ENCODE measurements at regions not wholly inside any gene's neighbourhood (a gene's known extent, or its start where the extent isn't known, plus 50 kb on each side); places are given as distances from the start of the nearest gene placed in this dataset.
A peak's percentile ranks its signal among the peaks of the same experiment; 100 is the strongest.

DNA sequence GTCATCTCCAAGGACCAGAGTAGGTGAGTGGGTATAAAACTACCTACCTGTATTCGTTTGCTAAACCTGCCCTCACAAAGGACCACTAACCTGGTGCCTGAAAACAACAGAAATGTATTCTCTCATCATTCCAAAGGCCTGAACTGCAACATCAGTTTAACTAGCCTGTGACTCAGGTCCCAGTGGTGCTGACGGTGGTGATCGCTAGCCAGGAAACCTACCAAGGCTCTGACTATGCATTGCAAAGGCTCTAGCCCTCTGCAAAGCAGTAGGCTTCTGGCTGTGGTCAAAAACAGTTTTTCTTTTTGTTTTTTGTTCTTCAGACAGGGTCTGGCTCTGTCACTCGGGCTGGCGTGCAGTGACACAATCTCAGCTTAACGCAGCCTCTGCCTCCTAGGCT, 107.5 kb downstream of the NPTX2 start:
- no peak overlapping the region for H3K4me3 ChIP-seq (ENCODE audit: low read length)
- DNase-seq (ENCODE audit: low read depth): no peak
- TF ChIP-seq, protein P1, sequence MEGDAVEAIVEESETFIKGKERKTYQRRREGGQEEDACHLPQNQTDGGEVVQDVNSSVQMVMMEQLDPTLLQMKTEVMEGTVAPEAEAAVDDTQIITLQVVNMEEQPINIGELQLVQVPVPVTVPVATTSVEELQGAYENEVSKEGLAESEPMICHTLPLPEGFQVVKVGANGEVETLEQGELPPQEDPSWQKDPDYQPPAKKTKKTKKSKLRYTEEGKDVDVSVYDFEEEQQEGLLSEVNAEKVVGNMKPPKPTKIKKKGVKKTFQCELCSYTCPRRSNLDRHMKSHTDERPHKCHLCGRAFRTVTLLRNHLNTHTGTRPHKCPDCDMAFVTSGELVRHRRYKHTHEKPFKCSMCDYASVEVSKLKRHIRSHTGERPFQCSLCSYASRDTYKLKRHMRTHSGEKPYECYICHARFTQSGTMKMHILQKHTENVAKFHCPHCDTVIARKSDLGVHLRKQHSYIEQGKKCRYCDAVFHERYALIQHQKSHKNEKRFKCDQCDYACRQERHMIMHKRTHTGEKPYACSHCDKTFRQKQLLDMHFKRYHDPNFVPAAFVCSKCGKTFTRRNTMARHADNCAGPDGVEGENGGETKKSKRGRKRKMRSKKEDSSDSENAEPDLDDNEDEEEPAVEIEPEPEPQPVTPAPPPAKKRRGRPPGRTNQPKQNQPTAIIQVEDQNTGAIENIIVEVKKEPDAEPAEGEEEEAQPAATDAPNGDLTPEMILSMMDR (IDR thresholded peaks at IDR 0.05; ENCODE audit: insufficient read depth, low read depth, low read length, missing control alignments): no peak

DNA sequence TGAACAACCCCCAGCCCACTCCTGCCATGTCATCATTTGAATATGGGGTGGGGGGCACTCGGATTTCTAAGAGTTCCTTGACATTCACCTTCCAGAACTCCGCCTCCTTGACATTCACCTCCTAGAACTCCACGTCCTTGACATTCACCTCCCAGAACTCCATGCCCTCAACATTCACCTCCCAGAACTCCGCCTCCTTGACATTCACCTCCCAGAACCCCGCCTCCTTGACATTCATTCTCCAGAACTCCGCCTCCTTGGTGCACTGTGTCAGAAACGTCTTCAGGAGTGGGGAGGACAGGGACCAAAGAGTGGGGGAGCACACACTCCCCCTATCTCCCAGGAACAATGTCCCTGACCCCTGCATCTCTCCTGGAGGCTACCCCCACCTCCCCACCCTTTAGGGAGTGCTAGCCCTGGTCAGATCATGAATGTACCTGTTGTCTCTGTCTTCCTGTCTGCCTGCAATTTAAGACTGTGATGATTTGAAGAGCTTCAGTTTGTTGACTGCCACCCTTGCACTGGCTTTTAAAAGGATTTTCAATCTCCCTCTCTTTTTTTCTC, 110.1 kb downstream of the NPTX2 start:
- no peak overlapping the region for H3K4me3 ChIP-seq (ENCODE audit: low read length)
- TF ChIP-seq, protein P1 (IDR thresholded peaks at IDR 0.05; ENCODE audit: insufficient read depth, low read depth, low read length, missing control alignments): no peak
- no peak for DNase-seq (ENCODE audit: low read depth)

DNA sequence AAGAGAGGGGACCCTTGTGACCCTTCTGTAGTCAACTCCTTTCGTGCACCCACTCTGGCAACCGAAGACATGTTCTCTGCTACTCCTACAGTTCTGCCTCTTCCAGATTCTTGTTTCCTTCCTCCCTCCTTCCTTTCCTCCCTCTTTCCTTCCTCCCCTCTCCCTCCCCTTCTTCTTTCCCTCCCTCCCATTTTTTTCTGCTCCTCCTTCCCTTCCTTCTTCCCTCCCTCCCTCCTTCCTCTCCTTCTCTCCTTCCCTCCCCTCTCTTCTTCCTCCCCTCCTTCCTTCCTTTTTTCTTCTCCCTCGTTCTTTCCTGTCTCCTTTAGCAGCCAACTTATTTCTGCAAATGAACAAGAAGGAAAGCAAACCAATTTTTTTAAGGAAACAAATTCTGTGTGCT, 111.5 kb downstream of the NPTX2 start:
- no peak for DNase-seq (ENCODE audit: low read depth)
- TF ChIP-seq, protein P1 (IDR thresholded peaks at IDR 0.05; ENCODE audit: insufficient read depth, low read depth, low read length, missing control alignments): no peak
- H3K4me3 ChIP-seq (ENCODE audit: low read length): no peak overlapping the region

DNA sequence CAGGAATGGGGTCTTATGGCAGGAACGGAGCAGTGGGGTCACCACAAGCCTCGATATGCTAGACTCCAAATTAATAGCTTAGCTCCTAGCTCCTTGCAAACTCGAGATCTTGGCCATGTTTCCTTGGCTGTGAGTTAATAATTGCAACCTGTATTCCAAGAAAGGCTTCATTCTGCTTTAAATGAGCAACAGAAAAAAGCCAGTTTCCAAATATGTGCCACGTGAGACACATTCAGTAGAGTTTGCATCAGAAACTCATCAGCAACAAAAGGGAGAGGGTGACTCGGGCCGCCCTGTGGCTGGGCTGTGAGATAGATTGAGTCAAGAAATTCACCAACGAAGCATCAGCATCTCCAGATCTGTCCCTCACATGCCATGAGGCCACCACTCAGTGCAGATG, 112.0 kb downstream of the NPTX2 start:
- H3K4me3 ChIP-seq (ENCODE audit: low read length): no peak overlapping the region
- TF ChIP-seq, protein P1 (IDR thresholded peaks at IDR 0.05; ENCODE audit: insufficient read depth, low read depth, low read length, missing control alignments): no peak
- DNase-seq (ENCODE audit: low read depth): no peak

DNA sequence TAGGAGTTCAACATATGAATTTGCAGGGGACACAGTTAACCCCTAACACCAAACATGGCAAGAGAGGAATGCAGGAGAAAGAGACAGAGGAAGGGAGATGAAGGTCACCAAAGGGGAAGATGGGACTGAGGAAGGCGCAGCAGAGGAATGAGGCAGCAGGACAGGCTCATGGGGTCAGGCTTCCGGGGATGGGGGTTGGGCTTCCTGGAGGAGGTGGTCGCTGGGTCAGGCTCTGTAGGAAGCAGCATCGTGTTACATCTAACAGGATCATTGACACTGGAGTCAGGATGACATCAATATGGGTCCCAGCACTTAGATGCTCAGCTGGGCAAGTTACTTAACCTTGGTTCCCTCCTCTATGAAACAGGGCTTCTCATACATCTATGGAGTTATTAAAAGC, 113.2 kb downstream of the NPTX2 start:
- TF ChIP-seq, protein P1 (IDR thresholded peaks at IDR 0.05; ENCODE audit: insufficient read depth, low read depth, low read length, missing control alignments): no peak
- H3K4me3 ChIP-seq (ENCODE audit: low read length): no peak overlapping the region
- no peak for DNase-seq (ENCODE audit: low read depth)

DNA sequence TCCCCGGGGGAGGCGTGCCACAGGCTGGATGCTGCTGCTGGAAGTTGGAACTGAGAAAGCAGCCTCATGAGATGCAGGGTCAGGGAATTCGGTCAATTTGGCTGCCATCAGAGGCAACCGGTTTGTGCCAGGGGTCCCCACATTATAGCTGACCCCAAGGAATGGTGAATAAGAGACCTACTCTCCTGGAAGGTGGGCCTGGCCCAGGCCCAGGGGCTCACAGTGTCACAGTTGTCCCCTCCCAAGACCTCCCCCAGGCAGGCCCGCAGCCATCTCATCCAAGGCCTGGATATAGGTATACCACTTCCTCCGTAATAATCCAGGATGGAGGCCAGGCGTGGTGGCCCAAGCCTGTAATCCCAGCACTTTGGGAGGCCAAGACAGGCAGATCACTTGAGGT, 114.6 kb downstream of the NPTX2 start:
- TF ChIP-seq, protein P1 (IDR thresholded peaks at IDR 0.05; ENCODE audit: insufficient read depth, low read depth, low read length, missing control alignments): no peak
- no peak overlapping the region for H3K4me3 ChIP-seq (ENCODE audit: low read length)
- DNase-seq (ENCODE audit: low read depth): no peak

DNA sequence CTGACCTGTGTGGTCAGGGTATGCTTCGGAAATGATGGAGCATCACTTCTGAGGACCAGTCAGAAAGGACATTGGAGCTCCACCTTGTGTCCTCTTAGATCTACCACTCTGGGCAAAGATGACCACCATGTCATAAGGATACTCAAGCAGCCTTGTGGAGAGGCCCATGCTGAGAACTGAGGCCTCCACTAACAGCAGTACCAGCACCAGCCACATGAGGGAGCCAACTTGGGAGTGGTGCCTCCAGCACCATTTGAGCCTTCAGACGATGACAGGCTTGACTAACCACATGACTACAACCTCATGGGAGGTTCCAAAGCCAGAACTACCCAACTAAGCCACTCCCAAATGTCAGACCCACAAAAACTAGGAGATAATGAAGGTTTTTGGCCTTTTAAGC, 116.0 kb downstream of the NPTX2 start:
- no peak overlapping the region for H3K4me3 ChIP-seq (ENCODE audit: low read length)
- TF ChIP-seq, protein P1 (IDR thresholded peaks at IDR 0.05; ENCODE audit: insufficient read depth, low read depth, low read length, missing control alignments): peak; percentile 28
- DNase-seq (ENCODE audit: low read depth): peak; percentile 32

Data from epithelial cell of esophagus (primary cell).